OCI-LY7 (cell line): ENCODE measurements at regions not wholly inside any gene's neighbourhood (a gene's known extent, or its start where the extent isn't known, plus 50 kb on each side); places are given as distances from the start of the nearest gene placed in this dataset.

Source experiments
- BruUV-seq: library from RNA; stranded (reverse); fragments of 400-500 nt; replicated peaks from 2 replicates; lab custom pipeline; 2021; lab: Mats Ljungman, UMichigan
- CTCF ChIA-PET: fragments of 300-600 bp; sonication (Branson Sonifier 250); formaldehyde crosslinking; loops from one replicate; lab custom pipeline; 2022; ENCODE audit warnings: antibody characterized with exemption; ENCODE audit not compliant: unreplicated experiment; lab: Charles Lee
- POLR2A ChIA-PET: fragments of 300-600 bp; sonication (Branson Sonifier 250); formaldehyde crosslinking; loops from one replicate; lab custom pipeline; 2022; ENCODE audit warnings: antibody characterized with exemption; lab: Charles Lee
- DNase-seq: peaks from one replicate; pipeline ENCODE4 v3.0.0-alpha.2; 2015; ENCODE audit warnings: low spot score
- H2AFZ ChIP-seq: fragments of 200-600 bp; sonication (generic), shearing (Covaris generic); 2 replicates; pipeline ENCODE4 v1.6.1; 2014; ENCODE audit warnings: mild to moderate bottlenecking, antibody characterized with exemption, low read length, moderate library complexity
- H3K27ac ChIP-seq: fragments of 200-600 bp; sonication (generic); 2 replicates; pipeline ENCODE4 v1.5.1; 2014; ENCODE audit warnings: mixed run types, low read depth, mild to moderate bottlenecking, moderate library complexity, low read length, inconsistent platforms; ENCODE audit not compliant: poor library complexity, severe bottlenecking
- H3K36me3 ChIP-seq: fragments of 200-600 bp; sonication (generic); 2 replicates; pipeline ENCODE4 v1.6.1; 2014; ENCODE audit warnings: mild to moderate bottlenecking, antibody characterized with exemption, low read length, moderate library complexity, mixed read lengths; ENCODE audit not compliant: insufficient read depth
- H3K4me1 ChIP-seq: fragments of 200-600 bp; sonication (generic); 2 replicates; pipeline ENCODE4 v1.5.1; 2014; ENCODE audit warnings: mild to moderate bottlenecking, low read length; ENCODE audit not compliant: insufficient read depth, poor library complexity, severe bottlenecking
- H3K4me2 ChIP-seq: fragments of 200-600 bp; sonication (generic); 2 replicates; pipeline ENCODE4 v1.6.1; 2014; ENCODE audit warnings: mild to moderate bottlenecking, low read length
- H3K4me3 ChIP-seq: fragments of 200-600 bp; sonication (generic); 2 replicates; pipeline ENCODE4 v1.5.1; 2014; ENCODE audit warnings: mild to moderate bottlenecking, low read depth, low read length; ENCODE audit not compliant: poor library complexity, severe bottlenecking
- H3K79me2 ChIP-seq: fragments of 200-600 bp; sonication (generic); 2 replicates; pipeline ENCODE4 v1.6.1; 2016; ENCODE audit warnings: low read depth, mild to moderate bottlenecking, low read length, moderate library complexity, mixed read lengths; ENCODE audit not compliant: insufficient read depth
- H3K9me2 ChIP-seq: fragments of 200-600 bp; sonication (generic); 2 replicates; pipeline ENCODE4 v1.6.1; 2016; ENCODE audit warnings: mild to moderate bottlenecking, low read length, mixed read lengths; ENCODE audit not compliant: insufficient read depth
- H3K9me3 ChIP-seq: fragments of 200-600 bp; sonication (generic); 2 replicates; pipeline ENCODE4 v1.6.1; 2014; ENCODE audit warnings: mild to moderate bottlenecking, mixed run types, low read length, mixed read lengths
- H4K20me1 ChIP-seq: fragments of 200-600 bp; sonication (generic); 2 replicates; pipeline ENCODE4 v1.6.1; 2014; ENCODE audit warnings: mild to moderate bottlenecking, antibody characterized with exemption, low read length, moderate library complexity, mixed read lengths; ENCODE audit not compliant: insufficient read depth
- EZH2phosphoT487 ChIP-seq: fragments of 200-600 bp; sonication (generic); IDR thresholded peaks from 2 replicates; pipeline ENCODE4 v1.6.1; 2018; ENCODE audit warnings: low read depth, borderline replicate concordance, mild to moderate bottlenecking, mixed run types, antibody characterized with exemption, low read length, moderate library complexity, mixed read lengths
- intact Hi-C: fragments of 100-400 bp; cut with micrococcal nuclease; formaldehyde crosslinking; loops from one replicate; pipeline ENCODE4 v1.10.0; 2022; ENCODE audit not compliant: unreplicated experiment
- TF ChIP-seq, protein P1 (sequence below): fragments of 200-600 bp; sonication (generic); conservative IDR thresholded peaks from 2 replicates; pipeline ENCODE4 v1.5.1; 2014; ENCODE audit warnings: mild to moderate bottlenecking, antibody characterized with exemption, low read length, moderate library complexity, mixed read lengths

DNA sequence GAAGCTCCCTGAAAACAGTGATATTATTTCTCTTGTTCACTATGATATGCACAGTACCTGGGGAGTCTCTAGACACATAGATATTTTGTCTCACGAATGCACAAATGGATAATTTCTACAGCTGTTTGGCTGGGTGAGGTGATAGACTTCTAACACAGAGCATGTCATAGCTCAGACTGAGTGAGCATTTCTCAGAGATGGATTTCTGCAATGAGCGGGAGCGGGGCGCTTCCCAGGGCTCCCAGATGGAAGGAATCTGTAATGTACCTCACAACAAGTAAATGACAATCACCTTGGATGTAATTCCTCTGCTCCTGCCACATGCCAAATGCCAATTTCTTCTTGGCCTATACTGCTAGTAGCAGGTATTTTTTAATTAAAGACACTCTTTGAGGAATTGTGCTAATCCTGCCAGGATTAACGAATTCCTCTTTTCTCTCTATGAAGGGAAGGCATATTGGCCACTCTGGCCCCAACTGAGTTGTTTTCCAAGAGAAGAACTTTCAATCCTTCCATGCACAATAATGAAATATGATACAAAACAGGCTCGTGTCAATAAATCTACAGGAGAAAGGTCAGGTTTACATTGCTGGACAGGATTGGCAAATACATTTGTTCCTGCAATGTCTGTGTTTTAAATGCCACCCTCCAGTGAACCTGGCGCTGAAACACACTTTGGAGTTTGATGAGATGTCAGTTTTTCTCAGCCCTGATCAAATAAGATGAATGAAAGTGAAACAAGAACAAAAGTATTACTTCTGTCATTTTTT is 185.3 kb downstream of the CBLN1 start:
- intact Hi-C loops: no loop called here
- H3K9me2 ChIP-seq: no peaks in the 10 kb centered on the region
- no peak overlapping the region for H2AFZ ChIP-seq
- ChIA-PET POLR2A (no interaction called here), CTCF (no interaction called here)
- no peaks in the 10 kb centered on the region for H3K4me1 ChIP-seq
- H3K27ac ChIP-seq: no peak overlapping the region
- H3K79me2 ChIP-seq: no peaks in the 10 kb centered on the region
- no peak for DNase-seq
- no peak overlapping the region for H3K4me2 ChIP-seq
- H4K20me1 ChIP-seq: no peaks in the 10 kb centered on the region
- BruUV-seq: no TSS peak
- no peak overlapping the region for H3K4me3 ChIP-seq
- no peak for TF ChIP-seq EZH2phosphoT487
- TF ChIP-seq, protein P1, sequence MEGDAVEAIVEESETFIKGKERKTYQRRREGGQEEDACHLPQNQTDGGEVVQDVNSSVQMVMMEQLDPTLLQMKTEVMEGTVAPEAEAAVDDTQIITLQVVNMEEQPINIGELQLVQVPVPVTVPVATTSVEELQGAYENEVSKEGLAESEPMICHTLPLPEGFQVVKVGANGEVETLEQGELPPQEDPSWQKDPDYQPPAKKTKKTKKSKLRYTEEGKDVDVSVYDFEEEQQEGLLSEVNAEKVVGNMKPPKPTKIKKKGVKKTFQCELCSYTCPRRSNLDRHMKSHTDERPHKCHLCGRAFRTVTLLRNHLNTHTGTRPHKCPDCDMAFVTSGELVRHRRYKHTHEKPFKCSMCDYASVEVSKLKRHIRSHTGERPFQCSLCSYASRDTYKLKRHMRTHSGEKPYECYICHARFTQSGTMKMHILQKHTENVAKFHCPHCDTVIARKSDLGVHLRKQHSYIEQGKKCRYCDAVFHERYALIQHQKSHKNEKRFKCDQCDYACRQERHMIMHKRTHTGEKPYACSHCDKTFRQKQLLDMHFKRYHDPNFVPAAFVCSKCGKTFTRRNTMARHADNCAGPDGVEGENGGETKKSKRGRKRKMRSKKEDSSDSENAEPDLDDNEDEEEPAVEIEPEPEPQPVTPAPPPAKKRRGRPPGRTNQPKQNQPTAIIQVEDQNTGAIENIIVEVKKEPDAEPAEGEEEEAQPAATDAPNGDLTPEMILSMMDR: no peak
- no peaks in the 10 kb centered on the region for H3K36me3 ChIP-seq
- no peaks in the 10 kb centered on the region for H3K9me3 ChIP-seq

DNA sequence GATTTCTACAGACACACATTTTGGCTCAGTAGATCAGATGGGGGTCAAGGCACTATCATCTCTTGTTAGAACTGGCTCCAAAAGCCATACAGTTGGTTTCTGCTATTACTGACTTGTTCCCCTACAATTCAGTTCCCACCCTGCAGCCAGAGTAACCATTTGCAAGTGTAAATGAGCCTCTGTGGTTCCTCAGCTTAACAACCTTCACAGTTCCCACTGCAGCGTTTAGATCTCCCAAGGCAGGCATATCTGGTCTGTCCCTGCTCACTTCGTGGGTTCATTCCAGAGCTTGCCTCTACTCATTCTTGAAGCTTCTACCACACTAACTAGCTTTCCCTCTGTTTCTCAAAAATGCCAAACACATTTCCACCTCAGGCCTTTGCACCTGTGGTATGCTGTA is 186.1 kb downstream of the CBLN1 start:
- no peak for DNase-seq
- CTCF ChIA-PET: no interaction called here
- no peak overlapping the region for H3K4me2 ChIP-seq
- no peaks in the 10 kb centered on the region for H3K36me3 ChIP-seq
- no peaks in the 10 kb centered on the region for H4K20me1 ChIP-seq
- BruUV-seq: no TSS peak
- no peak overlapping the region for H3K27ac ChIP-seq
- TF ChIP-seq, protein P1: no peak
- no peak for TF ChIP-seq EZH2phosphoT487
- H3K9me3 ChIP-seq: no peaks in the 10 kb centered on the region
- no peak overlapping the region for H3K4me3 ChIP-seq
- POLR2A ChIA-PET: no interaction called here
- no peaks in the 10 kb centered on the region for H3K9me2 ChIP-seq
- H3K79me2 ChIP-seq: no peaks in the 10 kb centered on the region
- no peaks in the 10 kb centered on the region for H3K4me1 ChIP-seq
- intact Hi-C loops: no loop called here
- no peak overlapping the region for H2AFZ ChIP-seq

DNA sequence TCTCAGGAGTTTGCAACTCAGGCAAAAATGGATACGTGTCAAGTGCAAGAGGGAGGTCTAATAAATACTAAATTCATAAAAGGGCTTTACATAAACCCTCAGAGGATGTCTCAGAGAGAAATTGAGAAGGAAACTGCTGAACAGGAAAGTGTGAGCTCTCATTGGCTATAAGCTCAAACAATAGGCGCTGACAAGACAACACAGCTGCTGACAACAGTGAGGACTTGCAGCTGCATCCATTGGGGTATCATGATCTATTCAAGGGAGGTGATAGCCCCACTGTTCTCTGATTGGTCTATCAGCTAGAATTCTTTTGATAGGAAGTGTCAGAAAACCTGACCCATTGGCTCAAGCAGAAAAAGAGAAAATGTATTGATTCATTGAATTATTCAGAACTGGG is 187.2 kb downstream of the CBLN1 start:
- Histone ChIP-seq H3K9me3 (no peaks in the 10 kb centered on the region), H4K20me1 (no peaks in the 10 kb centered on the region), H3K27ac (no peak overlapping the region), H3K4me3 (no peak overlapping the region), H3K79me2 (no peaks in the 10 kb centered on the region), H3K9me2 (no peaks in the 10 kb centered on the region), H2AFZ (no peak overlapping the region), H3K36me3 (no peaks in the 10 kb centered on the region), H3K4me1 (no peaks in the 10 kb centered on the region), H3K4me2 (no peak overlapping the region)
- intact Hi-C loops: no loop called here
- TF ChIP-seq, protein P1: no peak
- TF ChIP-seq EZH2phosphoT487: no peak
- no peak for DNase-seq
- ChIA-PET CTCF (no interaction called here), POLR2A (interaction anchor here (0.7 kb wide), 1 partner anchor 284 kb away, joined by 3 read pairs; no protein-coding TSS in a partner anchor)
- BruUV-seq: no TSS peak
